DMS 273 (cell line): ENCODE measurements at regions not wholly inside any gene's neighbourhood (a gene's known extent, or its start where the extent isn't known, plus 50 kb on each side); places are given as distances from the start of the nearest gene placed in this dataset.
"Not testable (repeated sequence)": the region's sequence is repeated elsewhere in the genome, so short reads cannot be mapped to it uniquely, and the experiment has no call there.

ENCODE experiments used
- DNase-seq: peaks from one replicate; lab custom pipeline; 2025; ENCODE audit not compliant: unreplicated experiment; lab: John Stamatoyannopoulos, UW

GRCh38 chrX:3512150-3512549 lies 165.7 kb upstream of the MXRA5 start:
- peak; percentile 58 for DNase-seq

DNA sequence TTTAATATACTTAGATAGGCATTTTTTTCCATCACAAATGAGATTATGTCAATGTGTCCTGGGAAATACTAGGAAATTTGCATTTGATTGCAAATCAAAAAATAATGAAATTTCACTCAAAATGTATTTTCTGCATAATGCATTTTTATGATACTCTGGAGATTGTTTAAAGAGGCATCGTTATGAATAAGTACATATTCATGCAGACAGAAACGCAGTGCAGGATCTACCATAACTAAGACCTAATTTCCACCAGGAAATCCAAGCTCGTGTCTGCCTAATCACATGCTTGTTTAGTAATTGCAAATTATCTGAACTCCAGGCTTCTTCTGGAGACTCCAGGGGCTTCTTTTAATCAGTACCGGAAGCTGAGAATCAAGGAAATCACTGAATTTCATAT lies 163.5 kb upstream of the MXRA5 start:
- no peak for DNase-seq

- DNase-seq = no peak
Measured at GRCh38 chrX:3504916-3505315, 158.5 kb upstream of the MXRA5 start.

DNA sequence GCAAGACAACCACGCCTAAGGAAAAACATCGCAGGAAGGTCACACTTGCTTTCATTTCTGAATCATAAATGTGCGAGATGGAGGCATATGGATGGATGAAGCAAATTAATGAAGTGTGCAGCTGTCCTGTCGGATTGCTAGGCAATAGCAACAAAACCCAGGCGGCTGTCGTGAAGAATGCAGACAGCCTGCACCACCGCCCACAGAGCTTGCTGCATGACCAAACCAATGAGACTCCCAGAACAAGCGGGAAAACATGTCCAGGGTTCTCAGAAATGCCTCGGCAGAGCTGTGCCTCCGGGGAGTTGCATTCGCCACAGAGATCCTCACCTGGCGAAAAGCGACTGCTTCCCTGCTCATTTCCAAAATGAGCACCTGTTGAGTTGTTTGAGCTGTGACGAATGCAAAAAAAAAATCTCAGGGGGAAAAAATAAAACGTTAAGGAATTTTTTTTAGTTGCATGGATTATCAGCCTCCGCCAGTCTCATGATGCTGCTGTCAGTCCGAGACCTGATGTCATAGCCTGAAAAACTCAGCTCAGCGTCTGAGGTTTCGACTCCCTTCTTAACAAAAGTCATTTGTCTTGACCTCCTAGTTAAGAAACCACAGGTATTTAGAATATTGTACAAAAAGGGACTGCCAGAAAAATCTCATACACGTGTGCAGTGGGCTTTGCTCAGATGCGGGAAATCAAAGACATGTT lies 155.5 kb upstream of the MXRA5 start:
- DNase-seq = peak; percentile 75

DNA sequence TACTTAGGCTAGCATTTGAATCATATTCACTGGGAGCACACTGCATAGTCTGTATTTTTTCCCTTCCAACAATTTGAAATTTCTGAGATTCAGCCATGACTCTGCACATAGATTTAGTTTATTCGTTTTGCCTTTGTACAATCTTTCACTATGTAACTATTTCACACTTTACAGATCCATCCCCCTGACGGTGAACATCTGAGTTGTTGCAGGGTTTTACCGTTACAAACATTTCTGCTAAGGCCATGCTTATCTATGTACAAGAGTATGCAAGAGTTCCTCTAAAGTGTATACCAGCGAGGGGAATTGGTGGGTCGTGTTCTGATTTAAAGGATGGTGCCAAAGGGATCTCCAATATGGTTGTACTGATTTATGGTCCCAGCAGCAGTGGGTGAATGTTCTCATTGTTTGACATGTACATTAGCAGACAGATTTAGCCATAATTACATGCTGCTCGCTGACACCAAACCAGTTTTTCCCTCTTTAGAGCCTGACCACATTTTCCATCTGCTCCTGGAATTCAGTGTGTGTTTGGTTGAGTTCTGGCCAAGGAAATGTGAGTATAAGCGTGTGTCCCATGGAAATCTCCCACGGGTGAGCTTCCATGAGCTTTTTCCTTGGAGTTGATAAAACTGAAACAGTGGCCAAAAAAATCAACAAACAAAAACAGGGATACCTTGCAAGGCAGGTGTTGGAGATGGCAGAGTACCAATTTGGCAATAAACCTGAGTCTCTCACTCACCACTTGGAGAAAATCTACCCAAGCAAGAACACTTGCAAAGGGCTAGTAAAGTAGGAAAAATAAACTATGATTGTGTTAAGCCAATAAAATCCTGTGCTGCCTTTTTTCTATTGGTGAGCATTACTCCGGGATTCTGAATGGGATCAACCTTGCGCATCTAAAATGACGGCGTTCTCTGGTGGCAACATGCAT lies 149.7 kb upstream of the MXRA5 start:
- peak; percentile 64 for DNase-seq

DNA sequence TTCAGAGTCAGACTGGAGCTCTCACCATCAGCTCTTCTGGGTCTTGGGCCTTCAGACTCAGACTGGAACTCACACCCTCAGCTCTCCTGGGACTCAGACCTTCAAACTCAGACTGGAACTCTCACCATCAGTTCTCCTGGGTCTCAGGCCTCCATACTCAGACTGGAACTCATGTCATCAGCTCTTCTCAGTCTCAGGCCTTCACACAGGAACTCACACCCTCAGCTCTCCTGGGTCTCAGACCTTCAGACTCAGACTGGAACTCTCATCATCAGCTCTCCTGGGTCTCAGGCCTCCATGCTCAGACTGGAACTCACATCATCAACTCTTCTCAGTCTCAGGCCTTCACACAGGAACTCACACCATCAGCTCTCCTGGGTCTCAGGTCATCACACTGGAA lies 147.2 kb upstream of the MXRA5 start:
- no peak for DNase-seq

- DNase-seq = no peak
Measured at GRCh38 chrX:3485727-3486126, 139.3 kb upstream of the MXRA5 start.

DNA sequence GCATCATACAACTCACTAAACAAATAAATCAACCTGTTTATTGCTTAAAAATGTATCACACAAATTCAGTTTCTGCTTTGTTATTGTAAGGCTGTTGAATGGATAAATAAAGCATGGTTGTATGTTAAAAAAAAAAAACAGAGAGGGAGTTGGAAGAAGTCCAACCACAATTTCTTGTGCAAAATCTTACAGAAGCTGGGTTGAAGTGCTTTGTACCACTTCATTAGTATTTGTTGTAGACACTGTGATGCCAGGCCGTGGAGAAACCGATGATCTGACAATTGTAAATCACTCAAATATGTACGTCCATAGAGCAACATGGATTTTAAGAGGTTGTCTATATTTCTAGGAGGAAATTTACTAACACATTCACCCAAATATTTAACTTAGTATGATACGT lies 132.6 kb upstream of the MXRA5 start:
- DNase-seq = no peak

DNA sequence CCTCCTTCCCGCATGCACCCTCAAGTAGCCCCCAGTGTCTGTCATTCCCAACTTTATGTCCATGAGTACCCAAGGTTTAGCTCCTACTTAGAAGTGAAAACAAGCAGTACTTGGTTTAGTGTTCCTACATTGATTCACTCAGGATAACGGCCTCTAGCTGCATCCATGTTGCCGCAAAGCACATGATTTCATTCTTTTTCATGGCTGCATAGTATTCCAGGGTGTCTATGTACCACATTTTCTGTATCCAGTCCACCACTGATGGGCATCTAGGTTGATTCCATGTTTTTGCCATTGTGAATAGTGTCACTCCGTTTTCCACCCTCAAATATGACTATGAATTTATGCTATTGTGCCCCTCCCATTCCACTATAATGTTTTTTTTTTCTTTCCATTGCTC lies 130.5 kb upstream of the MXRA5 start:
- no peak for DNase-seq

DNA sequence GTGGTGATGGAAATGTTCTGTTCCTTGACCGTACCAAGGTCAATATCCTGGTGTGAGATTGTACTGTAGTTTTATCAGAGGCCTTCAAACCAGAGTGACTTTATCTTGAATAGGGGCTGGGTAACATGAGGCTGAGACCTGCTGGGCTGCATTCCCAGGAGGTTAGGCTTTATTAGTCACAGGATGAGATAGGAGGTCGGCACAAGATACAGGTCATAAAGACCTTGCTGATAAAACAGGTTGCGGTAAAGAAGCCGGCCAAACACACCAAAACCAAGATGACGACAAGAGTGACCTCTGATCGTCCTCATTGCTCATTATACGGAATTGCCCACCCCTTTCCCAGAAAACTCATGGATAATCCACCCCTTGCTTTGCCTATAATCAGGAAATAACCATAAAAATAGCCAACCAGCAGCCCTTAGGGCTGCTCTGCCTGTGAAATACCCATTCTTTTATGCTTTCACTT lies 123.8 kb upstream of the MXRA5 start:
- not testable (repeated sequence) for DNase-seq

GRCh38 chrX:3468031-3468430 lies 121.6 kb upstream of the MXRA5 start:
- DNase-seq = no peak

- DNase-seq = no peak
Measured at GRCh38 chrX:3465017-3465416, 118.6 kb upstream of the MXRA5 start.

DNA sequence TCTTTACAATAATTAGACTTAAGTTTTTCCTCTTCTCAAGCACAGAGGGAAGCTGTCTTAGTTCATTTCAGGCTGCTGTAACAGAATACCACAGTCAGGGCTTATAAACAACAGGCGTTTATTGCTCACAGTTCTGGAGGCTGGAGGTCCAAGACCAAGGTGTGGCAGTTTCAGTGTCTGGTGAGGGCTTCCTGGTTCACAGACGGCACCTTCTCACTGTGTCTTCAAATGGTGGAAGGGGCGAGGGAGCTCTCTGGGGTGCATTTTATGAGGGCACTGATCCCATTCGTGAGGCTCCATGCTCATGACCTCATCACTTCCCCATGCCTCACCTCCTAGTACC lies 115.7 kb upstream of the MXRA5 start:
- DNase-seq = no peak

GRCh38 chrX:3461397-3462165 lies 115.1 kb upstream of the MXRA5 start:
- no peak for DNase-seq

DNA sequence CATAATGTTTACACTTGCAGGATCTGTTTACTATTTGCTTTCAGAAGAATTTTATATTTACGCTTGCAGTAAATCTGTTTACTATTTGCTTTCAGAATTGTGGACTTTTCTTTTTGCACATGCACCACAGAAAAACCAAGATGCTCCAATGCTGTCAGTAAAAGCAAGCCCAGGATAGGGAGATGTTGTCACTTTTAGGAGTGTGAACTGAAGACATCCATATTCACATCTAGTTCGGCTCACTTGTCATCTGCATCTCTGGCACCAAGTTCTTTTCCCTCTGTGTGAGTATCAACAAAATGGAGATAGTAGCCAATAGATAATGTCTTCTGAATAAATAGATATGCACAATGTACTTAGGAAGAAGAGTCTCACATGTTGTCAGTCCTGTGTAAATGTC lies 109.3 kb upstream of the MXRA5 start:
- no peak for DNase-seq

GRCh38 chrX:3451571-3451970 lies 105.1 kb upstream of the MXRA5 start:
- DNase-seq = peak; percentile 92

DNA sequence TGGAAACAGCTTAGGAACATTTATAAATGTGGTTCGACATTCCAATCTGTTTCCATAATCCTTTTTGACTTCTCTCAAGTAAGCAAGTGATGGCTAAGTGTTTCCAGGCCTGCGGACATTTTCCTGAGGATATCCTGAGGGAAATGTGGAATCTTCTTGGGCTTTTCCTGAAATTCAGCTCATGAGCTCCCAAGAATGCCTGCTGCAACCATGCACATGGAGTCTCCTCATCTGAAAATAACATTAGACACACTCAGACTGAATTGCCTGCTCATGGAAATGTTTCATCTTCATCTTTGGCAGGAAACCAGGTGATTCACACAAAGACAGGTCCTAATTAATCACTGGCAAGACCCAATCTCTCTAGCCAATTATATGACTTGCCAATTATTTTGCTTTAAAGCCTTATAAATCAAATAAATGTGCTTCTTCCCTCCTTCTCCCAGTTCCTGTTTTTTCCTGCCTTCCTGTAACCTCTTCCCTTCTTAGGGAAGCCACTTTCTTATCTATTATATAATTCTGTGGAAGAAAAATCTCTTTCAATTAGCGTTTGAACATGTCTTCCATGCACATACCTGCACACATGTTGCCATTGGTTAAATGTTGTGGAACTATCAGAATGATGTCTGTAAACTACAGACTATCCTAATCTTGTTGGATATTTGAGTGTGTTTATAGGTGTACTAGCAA lies 104.6 kb upstream of the MXRA5 start:
- peak; percentile 36 for DNase-seq

- DNase-seq = no peak
Measured at GRCh38 chrX:3449287-3449686, 102.8 kb upstream of the MXRA5 start.

DNA sequence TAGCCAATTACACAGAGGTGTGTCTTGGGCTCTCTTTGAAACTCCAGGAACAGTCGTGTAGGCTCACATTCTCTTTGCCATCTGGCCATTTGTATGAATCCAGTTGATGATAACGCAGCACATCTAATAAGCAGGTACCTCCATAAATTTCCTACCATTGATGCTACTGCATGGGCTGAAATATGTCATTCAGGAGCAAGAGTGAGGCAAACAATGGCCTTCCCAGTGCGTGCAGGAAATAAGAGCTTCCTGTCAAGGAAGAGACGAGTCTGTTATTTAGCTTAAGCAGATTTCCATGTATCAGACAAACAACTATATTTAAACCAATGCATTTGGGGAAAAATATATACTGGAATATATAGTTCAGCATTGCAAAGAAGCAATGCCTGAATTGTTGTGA lies 102.1 kb upstream of the MXRA5 start:
- no peak for DNase-seq

DNA sequence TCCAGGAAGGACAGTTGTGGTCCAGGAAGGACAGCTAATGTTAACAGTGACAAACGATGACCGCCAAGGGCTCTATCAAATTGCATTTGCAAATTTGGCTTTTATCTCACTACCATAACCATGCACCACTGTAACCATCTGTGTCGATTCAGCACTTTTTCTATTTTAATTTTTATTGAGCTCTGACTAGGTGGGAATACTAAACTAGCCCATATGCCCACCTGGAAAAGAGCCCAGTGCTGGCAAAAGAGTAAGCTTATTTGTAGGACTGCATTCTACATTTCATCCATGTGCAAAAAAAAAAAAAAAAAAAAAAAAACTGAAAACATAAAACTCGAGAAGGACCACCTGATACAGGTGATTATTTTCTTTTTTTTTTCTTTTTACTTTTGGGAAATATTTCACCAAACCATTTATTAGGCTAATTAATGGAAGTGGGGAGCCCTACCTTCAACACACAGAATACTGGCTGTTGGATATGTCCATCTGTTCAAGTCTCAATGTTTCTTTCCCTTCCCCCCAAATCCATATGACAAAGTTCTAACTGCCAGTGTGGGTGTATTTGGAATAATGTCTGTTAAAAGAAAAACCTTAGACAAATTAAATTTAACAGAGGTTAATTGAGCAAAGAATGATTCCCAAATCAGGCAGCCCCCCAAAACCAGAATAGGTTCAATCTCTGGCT lies 99.5 kb upstream of the MXRA5 start:
- DNase-seq = peak; percentile 97
